Gastrocnemius medialis (tissue), 4 donors: ENCODE measurements at regions not wholly inside any gene's neighbourhood (a gene's known extent, or its start where the extent isn't known, plus 50 kb on each side); places are given as distances from the start of the nearest gene placed in this dataset.

Source experiments
- CTCF ChIP-seq, 5 experiments: fragments of 450-650 bp in 3 of 5; fragments of 200-600 bp in 2 of 5; sonication (generic) in 2 of 5; IDR thresholded peaks in 4 of 5; conservative IDR thresholded peaks in 1 of 5; 1 replicate in 4 of 5; 2 replicates in 1 of 5; pipeline ENCODE4 v1.5.1; 2016 to 2019; ENCODE audit warnings: antibody characterized with exemption in 5 of 5, mild to moderate bottlenecking in 3 of 5, moderate library complexity in 3 of 5
- POLR2A ChIP-seq, 2 donors: fragments of 450-650 bp; IDR thresholded peaks; one replicate each; pipeline ENCODE4 v1.6.1; 2017; ENCODE audit warnings: antibody characterized with exemption in 2 of 2, mild to moderate bottlenecking in 2 of 2, moderate library complexity in 2 of 2

DNA sequence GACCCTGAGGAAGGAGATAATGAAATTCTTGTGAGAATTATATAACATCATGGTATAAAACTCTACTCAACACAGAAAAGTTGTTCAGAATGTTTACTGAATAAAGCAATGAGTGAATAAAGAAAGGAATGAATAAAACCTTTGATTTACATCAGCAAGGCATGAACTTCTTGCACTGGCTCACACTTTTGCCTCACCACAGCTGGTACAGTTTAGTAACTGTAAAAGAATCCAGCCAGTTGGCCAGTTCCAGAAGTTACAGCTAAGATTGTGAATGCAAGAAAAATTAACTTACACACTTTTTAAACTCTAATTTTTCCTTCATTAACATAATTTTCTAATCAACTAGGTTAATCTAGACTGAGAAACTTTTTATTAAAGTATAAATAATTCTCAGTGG is 490.9 kb downstream of the NFIB start:
- no peak for TF ChIP-seq CTCF (IDR thresholded peaks at IDR 0.05 in 4 of 5, conservative IDR thresholded peaks at IDR 0.05 in 1 of 5)
- TF ChIP-seq POLR2A (IDR thresholded peaks at IDR 0.05), result no peak
